BLaER1 treated with 17β-estradiol and CSF1 and Interleukin-3, amounts not matched to agents 10 nM and 100 nM (cell line): ENCODE measurements at regions not wholly inside any gene's neighbourhood (a gene's known extent, or its start where the extent isn't known, plus 50 kb on each side); places are given as distances from the start of the nearest gene placed in this dataset.

Source experiments
- H3K27ac ChIP-seq, 11 experiments: shearing (Covaris generic); formaldehyde crosslinking; 2 replicates each; pipeline ENCODE4 v1.8.1; 2022
- H3K27me3 ChIP-seq, 11 experiments: shearing (Covaris generic); formaldehyde crosslinking; 2 replicates each; pipeline ENCODE4 v1.8.1; 2022
- H3K36me3 ChIP-seq, 11 experiments: shearing (Covaris generic); formaldehyde crosslinking; 2 replicates each; pipeline ENCODE4 v1.8.1; 2022
- H3K4me1 ChIP-seq, 10 experiments: shearing (Covaris generic); formaldehyde crosslinking; 2 replicates each; pipeline ENCODE4 v1.8.1; 2022
- H3K4me2 ChIP-seq, 11 experiments: shearing (Covaris generic); formaldehyde crosslinking; 2 replicates each; pipeline ENCODE4 v1.8.1; 2022
- H3K4me3 ChIP-seq, 10 experiments: shearing (Covaris generic); formaldehyde crosslinking; 2 replicates each; pipeline ENCODE4 v1.8.1; 2022
- H3K9ac ChIP-seq, 11 experiments: shearing (Covaris generic); formaldehyde crosslinking; 2 replicates each; pipeline ENCODE4 v1.8.1; 2022
- H3K9me3 ChIP-seq, 11 experiments: shearing (Covaris generic); formaldehyde crosslinking; replicated peaks in 1 of 11; 2 replicates each; pipeline ENCODE4 v1.8.1; 2022
- H4K20me1 ChIP-seq, 11 experiments: shearing (Covaris generic); formaldehyde crosslinking; 2 replicates each; pipeline ENCODE4 v1.8.1; 2022
- Cebpa-rat ChIP-seq, 11 experiments: shearing (Covaris generic); IDR thresholded peaks; 2 replicates each; pipeline ENCODE4 v1.8.1; 2022

DNA sequence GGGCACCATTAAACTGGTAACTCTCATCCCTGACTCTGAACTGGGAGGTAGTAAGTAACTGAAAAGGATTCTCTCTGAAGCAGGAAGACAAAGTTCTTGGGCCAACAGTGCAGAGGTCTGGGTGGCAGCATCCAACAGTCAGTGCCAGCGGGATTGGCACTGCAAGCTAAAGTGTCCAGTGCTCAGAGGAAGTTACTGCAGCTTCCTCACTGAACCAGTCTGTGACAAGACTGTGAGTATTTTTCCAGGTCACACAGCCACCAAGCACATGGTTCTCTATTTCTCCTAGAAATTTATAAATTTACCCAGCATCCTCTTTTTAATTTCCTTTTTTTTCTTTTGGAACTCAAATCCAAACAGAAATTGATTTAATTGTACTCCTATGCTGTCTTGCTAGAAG lies 81.6 kb upstream of the FAR2 start:
- H3K4me1 ChIP-seq: peaks cover 0 to 35% (median 12%) of the 10 kb centered on the region in 10 experiments; a peak in 11 of 20 replicates
- H4K20me1 ChIP-seq: no peaks in the 10 kb centered on the region
- H3K9ac ChIP-seq: no peak overlapping the region
- no peaks in the 10 kb centered on the region for H3K9me3 ChIP-seq
- no peaks in the 10 kb centered on the region for H3K27me3 ChIP-seq
- no peak overlapping the region for H3K27ac ChIP-seq
- peak overlapping the region in 4 of 11 experiments; percentile 2 to 62 (median 59); a peak in 7 of 22 replicates for H3K4me2 ChIP-seq
- no peak overlapping the region for H3K4me3 ChIP-seq
- no peaks in the 10 kb centered on the region for H3K36me3 ChIP-seq
- no peak for TF ChIP-seq Cebpa-rat (IDR thresholded peaks at IDR 0.05)

- Histone ChIP-seq H3K4me2 (no peak overlapping the region), H3K36me3 (no peaks in the 10 kb centered on the region)
Measured at GRCh38 chr12:29070309-29070708, 78.8 kb upstream of the FAR2 start.

DNA sequence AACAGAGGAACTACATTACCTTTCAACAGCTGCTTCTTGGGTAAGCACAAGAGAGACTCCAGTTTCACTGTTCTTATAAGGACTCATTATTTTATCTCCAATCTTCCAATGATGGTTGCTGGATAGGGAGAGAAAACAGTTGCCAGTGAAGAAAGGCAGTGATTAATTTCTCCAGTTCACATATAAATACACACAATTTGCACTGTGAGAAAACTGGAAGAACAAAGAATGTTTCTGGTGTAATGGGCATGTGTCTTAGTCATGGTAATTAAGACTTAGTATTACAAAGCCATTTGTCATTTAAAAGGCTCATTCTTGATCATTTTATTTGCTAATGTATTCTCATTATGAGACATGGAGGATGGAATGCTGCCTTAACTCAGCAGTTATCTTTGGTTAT lies 78.0 kb upstream of the FAR2 start:
- no peaks in the 10 kb centered on the region for H3K36me3 ChIP-seq

More at GRCh38 chr12:29070309-29070708, 78.8 kb upstream of the FAR2 start:
- Histone ChIP-seq H3K27me3 (no peaks in the 10 kb centered on the region), H3K4me3 (no peak overlapping the region), H3K4me1 (peaks cover 0 to 29% (median 7%) of the 10 kb centered on the region in 10 experiments; a peak in 11 of 20 replicates), H3K27ac (no peak overlapping the region), H3K9ac (no peak overlapping the region), H4K20me1 (no peaks in the 10 kb centered on the region), H3K9me3 (no peaks in the 10 kb centered on the region)
- no peak for TF ChIP-seq Cebpa-rat (IDR thresholded peaks at IDR 0.05)

DNA sequence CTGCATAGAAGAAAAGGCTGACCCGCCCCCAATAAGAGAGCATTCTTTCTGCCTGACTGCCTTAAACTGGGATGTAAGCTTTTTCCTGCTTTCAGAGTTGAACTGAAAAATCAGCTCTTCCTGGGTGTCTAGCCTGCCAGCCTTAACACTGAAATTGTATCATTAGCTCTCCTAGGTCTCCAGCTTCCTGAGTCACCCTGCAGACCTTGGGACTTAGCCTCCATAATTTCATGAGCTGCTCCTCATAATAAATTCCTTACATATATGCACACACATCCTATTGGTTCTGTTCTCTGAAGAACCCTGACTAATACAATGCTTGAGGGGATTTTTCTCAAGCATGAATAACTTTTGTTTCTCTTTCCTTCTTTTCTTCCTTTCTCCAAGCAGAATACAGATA lies 76.4 kb upstream of the FAR2 start:
- Histone ChIP-seq H3K9ac (no peak overlapping the region), H3K9me3 (no peaks in the 10 kb centered on the region), H3K27me3 (no peaks in the 10 kb centered on the region), H3K4me2 (no peak overlapping the region), H3K27ac (no peak overlapping the region), H3K4me3 (no peak overlapping the region), H3K4me1 (peaks cover 0 to 6% (median 0%) of the 10 kb centered on the region in 10 experiments; a peak in 6 of 20 replicates), H4K20me1 (no peaks in the 10 kb centered on the region), H3K36me3 (no peaks in the 10 kb centered on the region)
- TF ChIP-seq Cebpa-rat (IDR thresholded peaks at IDR 0.05): no peak

More for the DNA sequence above, 78.0 kb upstream of the FAR2 start:
- Histone ChIP-seq H3K27ac (no peak overlapping the region), H3K4me2 (no peak overlapping the region), H3K27me3 (no peaks in the 10 kb centered on the region), H3K4me1 (peaks cover 0 to 21% (median 3%) of the 10 kb centered on the region in 10 experiments; a peak in 11 of 20 replicates), H4K20me1 (no peaks in the 10 kb centered on the region), H3K9ac (no peak overlapping the region), H3K9me3 (no peaks in the 10 kb centered on the region), H3K4me3 (no peak overlapping the region)
- TF ChIP-seq Cebpa-rat (IDR thresholded peaks at IDR 0.05): no peak

DNA sequence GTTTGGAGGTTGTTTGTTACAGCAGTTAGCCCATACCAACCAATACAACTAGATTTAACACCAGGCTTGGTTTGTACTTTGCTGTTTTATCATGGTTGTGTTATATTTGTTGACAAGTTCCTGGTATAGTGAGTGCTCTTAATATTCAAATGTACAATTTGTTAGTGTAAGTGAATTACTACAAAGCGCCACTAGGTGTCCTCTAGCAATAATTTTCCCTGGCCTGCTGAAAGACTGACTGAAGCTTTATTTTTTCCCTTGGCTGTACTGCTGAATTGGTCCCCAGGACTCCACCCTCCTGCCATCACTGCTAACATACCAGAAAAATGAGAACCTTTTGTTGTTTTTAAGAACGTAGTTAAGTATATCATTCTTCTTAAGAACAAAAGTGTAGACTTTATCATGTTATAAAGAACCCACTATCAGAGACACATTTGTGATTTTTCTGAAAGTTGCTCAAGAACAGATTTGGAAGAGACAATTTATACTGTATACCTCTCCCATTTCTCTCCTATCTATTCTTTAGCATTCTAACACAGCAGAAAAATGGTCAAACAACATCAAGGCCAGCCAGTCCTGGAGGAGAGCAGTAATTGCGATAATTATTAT lies 75.3 kb upstream of the FAR2 start:
- Histone ChIP-seq H3K36me3 (no peaks in the 10 kb centered on the region), H3K4me1 (no peaks in the 10 kb centered on the region), H3K9ac (no peak overlapping the region), H3K27ac (no peak overlapping the region), H3K4me2 (no peak overlapping the region), H3K27me3 (no peaks in the 10 kb centered on the region), H3K4me3 (no peak overlapping the region), H4K20me1 (no peaks in the 10 kb centered on the region), H3K9me3 (no peaks in the 10 kb centered on the region)
- TF ChIP-seq Cebpa-rat (IDR thresholded peaks at IDR 0.05): no peak

- Histone ChIP-seq H3K4me2 (no peak overlapping the region), H3K9ac (no peak overlapping the region), H4K20me1 (no peaks in the 10 kb centered on the region), H3K9me3 (no peaks in the 10 kb centered on the region), H3K36me3 (no peaks in the 10 kb centered on the region), H3K27ac (no peak overlapping the region), H3K27me3 (no peaks in the 10 kb centered on the region), H3K4me1 (no peaks in the 10 kb centered on the region), H3K4me3 (no peak overlapping the region)
- TF ChIP-seq Cebpa-rat (IDR thresholded peaks at IDR 0.05): no peak
Measured at GRCh38 chr12:29081101-29081500, 68.0 kb upstream of the FAR2 start.

DNA sequence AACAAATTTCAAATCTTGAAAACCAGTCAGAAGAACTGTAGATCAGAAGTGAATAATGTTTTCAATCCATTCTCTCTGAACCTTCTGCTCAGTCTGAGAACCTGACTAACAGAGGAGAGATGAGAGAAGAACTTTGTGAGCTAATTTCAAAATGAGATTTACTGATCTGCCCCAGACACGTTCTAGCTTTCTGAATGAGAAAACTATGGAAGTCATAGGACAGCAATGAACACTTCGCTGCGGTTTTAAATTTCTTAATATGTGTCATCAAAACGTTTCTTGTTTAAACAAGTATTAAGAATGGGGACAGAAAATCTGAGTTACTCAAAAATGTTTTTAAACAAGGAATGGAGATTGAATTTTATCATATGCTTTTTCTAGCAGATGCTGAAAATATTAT lies 66.6 kb upstream of the FAR2 start:
- Histone ChIP-seq H3K36me3 (no peaks in the 10 kb centered on the region), H3K4me3 (no peak overlapping the region), H3K27ac (no peak overlapping the region), H4K20me1 (peaks cover 0 to 3% (median 0%) of the 10 kb centered on the region in 11 experiments; a peak in 1 of 22 replicates), H3K9ac (no peak overlapping the region), H3K4me1 (no peaks in the 10 kb centered on the region), H3K4me2 (no peak overlapping the region), H3K9me3 (no peaks in the 10 kb centered on the region), H3K27me3 (no peaks in the 10 kb centered on the region)
- no peak for TF ChIP-seq Cebpa-rat (IDR thresholded peaks at IDR 0.05)

GRCh38 chr12:29086325-29087271 lies 62.5 kb upstream of the FAR2 start:
- H3K27ac ChIP-seq: no peak overlapping the region
- no peak overlapping the region for H3K9ac ChIP-seq
- H3K9me3 ChIP-seq: no peaks in the 10 kb centered on the region
- no peaks in the 10 kb centered on the region for H3K36me3 ChIP-seq
- no peaks in the 10 kb centered on the region for H3K4me1 ChIP-seq
- H3K4me2 ChIP-seq: no peak overlapping the region
- H4K20me1 ChIP-seq: peaks cover 0 to 3% (median 0%) of the 10 kb centered on the region in 11 experiments; a peak in 1 of 22 replicates
- H3K27me3 ChIP-seq: no peaks in the 10 kb centered on the region
- TF ChIP-seq Cebpa-rat (IDR thresholded peaks at IDR 0.05): no peak
- H3K4me3 ChIP-seq: no peak overlapping the region

GRCh38 chr12:29088611-29089219 lies 60.4 kb upstream of the FAR2 start:
- Histone ChIP-seq H3K4me1 (no peaks in the 10 kb centered on the region), H4K20me1 (peaks cover 0 to 3% (median 0%) of the 10 kb centered on the region in 11 experiments; a peak in 1 of 22 replicates), H3K27ac (no peak overlapping the region), H3K4me3 (no peak overlapping the region), H3K9ac (no peak overlapping the region), H3K27me3 (peaks cover 0 to 6% (median 0%) of the 10 kb centered on the region in 11 experiments; a peak in 1 of 22 replicates), H3K4me2 (no peak overlapping the region), H3K9me3 (peaks cover 0 to 15% (median 0%) of the 10 kb centered on the region in 11 experiments; a peak in 10 of 22 replicates), H3K36me3 (no peaks in the 10 kb centered on the region)
- TF ChIP-seq Cebpa-rat (IDR thresholded peaks at IDR 0.05): no peak
